NCI-H2196 treated with DMSO at 0.1 percent for 48 hours (cell line): ENCODE measurements at regions not wholly inside any gene's neighbourhood (a gene's known extent, or its start where the extent isn't known, plus 50 kb on each side); places are given as distances from the start of the nearest gene placed in this dataset.
"Not testable (repeated sequence)": the region's sequence is repeated elsewhere in the genome, so short reads cannot be mapped to it uniquely, and the experiment has no call there.

ENCODE experiments used
- DNase-seq: peaks from one replicate; lab custom pipeline; 2025; ENCODE audit not compliant: unreplicated experiment; lab: John Stamatoyannopoulos, UW

DNA sequence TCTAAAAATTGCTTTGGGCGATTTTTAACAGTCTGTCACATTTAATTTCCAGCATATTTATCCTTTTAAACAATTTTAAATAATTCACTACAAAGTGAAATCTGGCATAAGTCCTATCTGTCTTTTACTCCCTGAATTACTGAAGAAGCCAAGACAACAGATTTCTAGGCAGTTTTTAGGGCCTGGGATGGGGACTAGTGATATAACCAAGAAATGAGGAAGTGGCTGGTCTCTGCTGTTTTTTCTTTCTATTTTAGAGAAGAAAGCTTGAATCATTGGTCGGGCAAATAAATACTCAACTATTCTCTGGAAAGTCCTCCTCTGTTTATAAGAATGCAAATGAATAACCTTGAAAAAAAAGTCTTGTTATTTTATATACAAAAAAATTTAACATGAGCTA is 79.7 kb upstream of the SSBP2 start:
- DNase-seq, result no peak

DNA sequence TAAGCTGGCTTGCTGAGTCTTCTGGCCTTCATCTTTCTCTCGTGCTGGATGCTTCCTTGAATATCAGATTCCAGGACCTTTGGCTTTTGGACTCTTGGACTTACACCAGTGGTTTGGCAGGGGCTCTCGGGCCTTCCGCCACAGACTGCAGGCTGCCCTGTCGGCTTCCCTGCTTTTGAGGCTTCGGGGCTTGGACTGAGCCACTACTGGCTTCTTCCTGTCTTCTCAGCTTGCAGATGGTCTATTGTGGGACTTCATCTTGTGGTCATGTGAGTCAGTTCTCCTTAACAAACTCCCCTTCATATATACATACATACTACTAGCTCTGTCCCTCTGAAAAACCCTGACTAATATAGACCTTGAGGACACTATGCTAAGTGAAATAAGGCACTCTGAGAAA is 78.3 kb upstream of the SSBP2 start:
- no peak for DNase-seq

DNA sequence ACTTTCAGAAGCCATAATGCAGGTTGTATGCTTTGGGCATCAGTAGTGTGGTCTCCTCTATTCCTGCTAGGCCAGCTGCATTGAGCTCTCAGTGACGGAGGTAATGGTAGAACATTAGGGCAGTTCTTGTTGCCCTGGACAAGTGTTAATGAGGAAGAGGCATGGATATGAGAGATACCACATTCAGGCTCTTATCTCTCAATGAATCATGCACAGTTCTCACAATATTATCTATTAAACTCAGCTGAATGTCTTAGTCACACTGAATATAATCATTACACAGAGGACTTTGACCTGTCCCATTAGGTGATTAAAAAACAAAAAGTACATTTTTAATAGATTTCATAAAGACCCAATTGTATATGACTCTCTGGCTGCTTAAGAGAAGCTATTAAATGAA is 76.6 kb upstream of the SSBP2 start:
- no peak for DNase-seq

DNA sequence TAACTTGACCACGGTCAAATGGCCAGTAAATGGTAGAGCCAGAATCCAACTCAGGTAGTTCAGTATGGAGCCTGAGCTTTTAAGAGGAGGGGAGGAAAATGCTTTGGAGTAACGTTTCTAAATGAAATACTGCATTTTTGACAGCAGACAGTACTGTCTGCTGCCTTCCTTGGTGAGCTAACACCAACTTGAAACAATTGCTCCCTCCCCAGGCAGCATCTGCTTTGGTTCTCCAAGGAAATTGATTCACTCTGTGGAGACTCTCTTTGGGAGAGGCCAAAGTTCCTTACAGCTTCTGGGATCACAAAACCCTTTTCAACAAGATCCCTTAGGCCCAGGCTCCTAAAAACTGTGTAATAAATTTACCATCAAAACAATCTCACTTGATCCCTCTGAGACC is 75.2 kb upstream of the SSBP2 start:
- no peak for DNase-seq

DNA sequence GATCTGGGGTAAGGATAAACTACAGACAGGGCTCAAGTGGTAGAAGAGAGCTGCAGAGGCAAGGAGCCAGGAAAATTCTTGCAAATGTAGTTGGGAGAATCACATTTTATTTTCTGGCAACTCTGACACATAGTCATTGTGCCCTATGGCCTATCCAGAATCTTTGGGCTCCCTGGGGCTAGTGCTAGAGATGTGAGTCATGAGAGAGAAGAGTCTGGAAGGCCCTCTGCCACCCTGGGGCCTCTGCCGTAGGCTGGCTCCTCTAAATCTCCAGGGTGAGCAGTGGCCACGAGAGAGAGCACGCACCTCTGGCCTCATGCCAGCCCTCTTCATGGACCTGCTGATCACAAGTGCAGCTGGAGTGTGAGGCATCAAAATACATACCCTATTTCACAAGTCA is 74.3 kb upstream of the SSBP2 start:
- peak; percentile 35 for DNase-seq

DNA sequence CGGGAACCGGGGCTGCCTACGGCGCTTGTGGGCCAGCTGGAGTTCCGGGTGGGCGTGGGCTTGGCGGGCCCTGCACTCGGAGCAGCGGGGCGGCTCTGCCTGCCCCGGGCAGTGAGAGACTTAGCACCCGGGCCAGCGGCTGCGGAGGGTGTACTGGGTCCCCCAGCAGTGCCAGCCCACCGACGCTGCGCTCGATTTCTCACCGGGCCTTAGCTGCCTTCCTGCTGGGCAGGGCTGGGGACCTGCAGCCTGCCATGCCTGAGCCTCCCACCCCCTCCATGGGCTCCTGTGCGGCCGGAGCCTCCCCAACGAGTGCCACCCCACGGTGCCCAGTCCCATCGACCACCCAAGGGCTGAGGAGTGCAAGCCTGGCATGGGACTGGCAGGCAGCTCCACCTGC is 72.8 kb upstream of the SSBP2 start:
- not testable (repeated sequence) for DNase-seq

DNA sequence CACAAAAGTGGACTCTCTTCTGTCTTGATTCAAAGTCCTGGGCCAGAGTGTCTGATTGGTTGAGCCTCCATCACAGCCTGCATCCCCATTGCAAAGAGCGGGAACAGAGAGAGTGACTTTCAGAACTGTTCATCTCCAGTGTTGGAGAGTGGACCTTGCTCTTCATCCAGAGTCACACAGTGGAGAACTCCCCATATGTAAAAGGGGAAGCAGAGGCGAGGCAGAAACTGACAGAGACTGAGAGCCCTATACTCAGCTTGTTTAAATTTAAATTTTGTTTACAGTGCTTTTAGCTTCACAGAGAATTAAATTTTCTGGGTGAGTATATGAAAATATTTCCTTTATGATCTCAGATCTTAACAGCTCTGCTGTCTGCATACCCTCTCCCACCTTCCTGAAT is 70.0 kb upstream of the SSBP2 start:
- DNase-seq, result no peak

DNA sequence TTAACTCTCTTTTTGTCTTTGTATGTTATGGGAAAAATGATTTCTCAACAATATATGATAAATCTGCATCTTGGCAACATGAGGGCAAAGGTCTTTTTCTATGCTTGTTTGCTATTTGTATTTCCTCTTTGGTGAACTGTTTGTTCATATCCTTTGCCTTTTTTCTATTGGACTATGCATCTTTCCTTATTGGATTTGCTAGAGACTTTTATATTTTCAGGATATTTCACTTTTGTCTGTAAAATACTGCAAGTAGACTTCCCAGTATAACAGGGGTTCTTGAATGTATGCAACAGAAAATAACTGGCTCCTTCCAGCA is 69.4 kb upstream of the SSBP2 start:
- no peak for DNase-seq

DNA sequence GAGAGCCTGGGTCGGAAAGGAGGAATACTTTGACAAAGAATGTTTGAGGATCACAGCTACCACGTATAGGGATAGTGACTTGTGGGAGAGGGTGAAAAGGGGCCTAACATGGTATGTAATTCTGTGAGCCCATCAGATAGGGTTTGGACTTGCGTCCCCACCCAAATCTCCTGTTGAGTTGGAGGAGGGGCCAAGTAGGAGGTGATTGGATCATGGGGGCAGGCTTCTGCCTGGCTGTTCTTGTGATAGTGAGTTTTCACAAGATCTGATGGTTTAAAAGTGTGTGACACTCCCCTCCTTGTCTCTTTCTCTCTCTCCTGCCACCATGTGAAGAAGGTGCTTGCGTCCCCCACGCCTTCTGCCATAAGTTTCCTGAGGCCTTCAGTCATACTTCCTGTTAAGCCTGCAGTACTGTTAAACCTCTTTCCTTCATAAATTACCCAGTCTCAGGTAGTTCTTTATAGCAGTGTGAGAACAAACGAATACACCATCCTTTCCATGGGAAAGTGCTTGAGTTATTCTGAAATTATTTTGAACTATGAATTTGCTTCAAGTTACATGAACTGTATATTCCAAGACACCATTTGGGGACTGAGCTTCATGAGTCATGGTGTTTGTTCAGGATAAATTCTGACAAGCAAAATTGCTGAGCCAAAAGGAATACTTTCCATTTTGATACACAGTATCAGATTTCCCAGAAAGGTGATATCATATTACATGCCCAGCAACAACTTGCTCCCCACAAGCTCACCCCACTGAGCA is 68.8 kb upstream of the SSBP2 start:
- no peak for DNase-seq

DNA sequence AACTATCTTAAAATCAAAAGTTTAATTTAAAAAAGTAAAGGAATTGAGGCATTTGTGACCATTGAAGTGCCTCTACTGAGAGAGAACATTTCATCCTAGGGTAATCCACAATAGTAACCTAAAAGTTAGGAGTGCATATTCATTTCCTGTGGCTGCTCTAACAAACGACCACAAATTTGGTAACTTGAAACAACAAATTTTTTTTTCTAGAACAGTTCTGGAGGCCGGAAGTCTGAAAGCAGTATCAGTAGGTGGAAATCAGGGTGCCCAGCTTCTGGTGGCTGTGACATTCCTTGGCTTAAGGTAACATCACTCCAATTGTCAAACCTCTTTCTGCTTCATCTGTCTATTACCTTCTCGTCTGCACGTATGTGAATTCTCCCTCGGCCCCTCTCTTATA is 67.1 kb upstream of the SSBP2 start:
- no peak for DNase-seq

DNA sequence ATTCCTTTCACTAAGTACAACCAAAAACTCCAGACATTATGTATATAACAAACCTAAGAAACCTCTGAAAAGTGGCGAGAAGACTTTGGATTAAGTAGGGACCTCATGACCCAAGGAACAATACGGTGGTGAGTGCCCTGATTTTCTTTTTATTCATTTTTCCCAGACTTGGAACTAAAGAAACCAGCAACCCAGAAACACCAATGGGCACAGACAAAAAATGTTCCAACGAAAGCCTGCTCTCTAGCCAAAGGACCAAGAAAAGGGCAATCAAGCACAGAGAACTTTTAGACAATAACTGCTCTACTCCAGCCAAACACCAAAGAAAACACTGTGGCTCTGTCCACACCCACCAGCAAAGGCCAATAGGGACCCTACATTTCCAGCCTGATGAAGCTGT is 66.2 kb upstream of the SSBP2 start:
- no peak for DNase-seq

DNA sequence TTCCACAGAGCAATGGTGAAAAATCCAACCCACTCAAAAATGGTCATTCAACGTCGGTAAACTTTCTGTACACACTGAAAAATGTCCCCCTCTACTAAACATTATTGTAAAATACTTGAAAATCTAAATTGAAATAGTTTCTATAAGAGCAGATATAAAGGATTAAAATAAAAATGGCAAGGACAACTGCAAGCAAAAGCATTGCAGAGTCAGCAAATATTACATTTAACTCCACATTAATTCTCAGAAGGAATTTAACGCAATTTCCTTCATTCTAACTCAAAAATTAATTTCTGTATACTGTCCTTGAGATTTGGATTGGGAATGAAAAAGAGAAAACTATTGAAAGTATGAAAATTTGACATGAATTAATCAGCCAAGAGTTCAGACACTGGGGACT is 64.4 kb upstream of the SSBP2 start:
- DNase-seq, result no peak

DNA sequence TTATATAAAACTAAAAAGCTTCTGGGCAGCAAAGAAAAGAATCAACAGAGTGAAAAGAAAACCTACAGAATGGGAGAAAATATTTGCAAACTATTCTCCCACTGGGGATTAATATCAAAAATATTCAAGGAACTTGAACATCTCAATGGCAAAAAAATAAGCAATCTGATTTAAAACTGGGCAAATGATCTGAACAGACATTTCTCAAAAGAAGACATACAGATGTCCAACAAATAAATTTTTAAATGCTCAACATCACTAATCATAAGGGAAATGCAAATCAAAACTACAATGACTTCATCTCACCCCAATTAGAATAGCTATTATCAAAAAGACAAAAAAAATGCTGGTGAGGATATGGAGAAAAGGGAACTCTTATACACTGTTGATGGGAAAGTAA is 57.2 kb upstream of the SSBP2 start:
- no peak for DNase-seq

DNA sequence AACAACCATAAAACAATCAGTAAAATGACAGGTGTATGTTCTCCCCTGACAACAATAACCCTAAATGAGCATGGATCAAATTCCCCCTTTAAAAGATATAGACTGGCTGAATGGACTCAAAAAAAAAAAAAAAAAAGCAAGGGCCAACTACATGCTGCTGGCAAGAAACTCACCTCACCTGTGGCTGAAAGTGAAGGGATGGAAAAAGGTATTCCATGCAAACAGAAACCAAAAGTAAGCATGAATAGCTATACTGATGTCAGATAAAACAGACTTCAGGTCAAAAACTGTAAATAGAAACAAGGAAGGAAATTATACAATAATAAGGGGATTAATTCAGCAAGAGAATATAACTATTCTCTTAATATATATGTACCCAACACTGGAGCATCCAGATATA is 54.2 kb upstream of the SSBP2 start:
- DNase-seq, result no peak

DNA sequence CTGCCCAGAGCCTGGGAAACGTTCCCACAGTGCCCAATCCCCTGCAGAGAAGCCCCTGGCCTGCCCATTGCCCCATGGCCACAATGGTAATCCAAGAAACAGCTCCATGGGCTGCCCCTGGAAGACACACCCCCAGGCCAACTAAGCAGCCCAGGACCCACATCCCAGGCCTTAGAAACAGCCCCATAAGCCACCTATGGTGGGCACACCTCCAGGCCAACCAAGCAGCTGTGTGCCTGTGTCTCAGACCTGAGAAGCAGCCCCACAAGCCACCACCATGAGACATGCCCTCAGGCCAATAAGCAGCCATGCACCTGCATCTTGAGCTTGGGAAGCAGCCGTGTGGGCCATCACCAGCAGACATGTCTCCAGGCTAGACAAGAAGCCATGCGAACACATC is 52.9 kb upstream of the SSBP2 start:
- DNase-seq, result no peak

DNA sequence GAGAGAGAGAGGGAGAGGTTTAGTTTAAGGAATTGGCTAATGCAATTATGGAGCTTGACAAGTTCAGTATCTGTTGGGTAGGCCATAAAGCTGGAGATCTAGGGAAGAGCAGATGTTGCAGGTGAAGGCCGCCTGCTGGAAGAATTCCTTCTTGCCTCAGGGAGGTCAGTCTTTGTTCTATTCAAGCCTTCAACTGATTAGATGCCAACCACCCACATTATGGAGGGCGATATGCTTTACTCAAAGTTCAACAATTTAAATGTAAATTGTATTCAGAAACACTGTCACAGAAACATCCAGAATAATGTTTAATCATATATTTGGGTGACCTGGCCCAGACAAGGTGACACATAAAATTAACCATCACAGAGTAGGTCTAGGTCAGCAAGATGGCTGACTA is 51.7 kb upstream of the SSBP2 start:
- DNase-seq, result no peak

DNA sequence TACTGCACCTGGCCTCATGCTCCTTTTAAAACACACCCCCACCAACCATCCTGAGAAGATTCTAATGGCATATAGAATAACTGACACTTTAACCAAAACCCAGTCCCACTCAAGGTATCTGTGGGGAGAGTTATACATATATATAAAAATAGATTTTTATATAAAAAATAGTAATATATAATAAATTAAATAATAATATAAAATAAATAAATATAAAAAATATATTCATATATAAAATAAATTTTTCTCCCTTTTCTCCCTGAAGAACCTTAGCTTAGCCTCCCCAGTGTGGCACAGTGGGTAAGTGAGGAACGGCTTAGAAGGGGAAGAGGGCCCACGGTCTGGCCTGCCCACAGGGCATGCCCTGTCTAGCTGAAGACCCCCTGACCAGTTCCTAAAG is 51.1 kb upstream of the SSBP2 start:
- DNase-seq, result no peak

DNA sequence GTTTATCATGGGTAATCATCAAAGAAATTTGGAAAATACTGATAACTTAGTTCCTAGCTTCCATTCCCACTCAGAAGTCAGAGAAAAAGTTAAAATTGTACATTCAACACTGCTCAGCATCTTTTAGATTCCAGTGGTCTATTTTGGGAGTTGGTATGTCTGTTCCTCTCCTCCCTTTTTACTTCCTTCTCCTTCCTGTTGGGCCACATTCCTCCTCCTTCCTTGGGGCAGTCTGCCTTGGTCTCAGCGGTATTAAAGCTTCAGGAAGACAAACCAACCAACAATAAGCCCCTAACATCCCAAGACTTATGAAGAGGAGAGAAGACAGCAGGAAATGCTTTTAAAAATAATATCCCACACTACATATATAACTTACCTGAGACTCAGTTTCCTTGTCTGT is 49.9 kb upstream of the SSBP2 start:
- no peak for DNase-seq
